Sigmoid colon (tissue), 3 donors: ENCODE measurements at regions not wholly inside any gene's neighbourhood (a gene's known extent, or its start where the extent isn't known, plus 50 kb on each side); places are given as distances from the start of the nearest gene placed in this dataset.

ENCODE experiments used
- CTCF ChIP-seq, 4 experiments: fragments of 450-650 bp in 3 of 4; fragments of 200-600 bp in 1 of 4; IDR thresholded peaks; one replicate each; pipeline ENCODE4 v1.5.1; 2016 to 2019; ENCODE audit warnings: antibody characterized with exemption in 4 of 4, mild to moderate bottlenecking in 3 of 4, moderate library complexity in 2 of 4
- POLR2A ChIP-seq, 2 donors: fragments of 450-650 bp; IDR thresholded peaks; one replicate each; pipeline ENCODE4 v1.6.1; 2016; ENCODE audit warnings: antibody characterized with exemption in 2 of 2, mild to moderate bottlenecking in 2 of 2, moderate library complexity in 2 of 2

GRCh38 chr6:48691420-48691819, 580.4 kb upstream of the PTCHD4 start:
- TF ChIP-seq CTCF (IDR thresholded peaks at IDR 0.05) (no peak), POLR2A (IDR thresholded peaks at IDR 0.05) (no peak)
